IMR-90 (cell line): ENCODE measurements at regions not wholly inside any gene's neighbourhood (a gene's known extent, or its start where the extent isn't known, plus 50 kb on each side); places are given as distances from the start of the nearest gene placed in this dataset.

Experiments used
- ATAC-seq: fragments of 200-7000 bp; cut with Tn5 transposase; 2 replicates; pipeline ENCODE4 v1.9.1; 2020; ENCODE audit warnings: low read depth, mild to moderate bottlenecking, moderate library complexity
- BruUV-seq: library from RNA; stranded (reverse); fragments of 400-500 nt; replicated peaks from 2 replicates; lab custom pipeline; 2021; lab: Mats Ljungman, UMichigan
- CTCF ChIA-PET: fragments of 300-600 bp; formaldehyde crosslinking; extraction: SDS; loops from one replicate; lab custom pipeline; 2021; ENCODE audit warnings: antibody characterized with exemption; lab: Yijun Ruan, JAX
- POLR2A ChIA-PET: fragments of 300-600 bp; sonication (Branson Sonifier 250); formaldehyde crosslinking; loops from one replicate; lab custom pipeline; 2022; ENCODE audit warnings: antibody characterized with exemption; ENCODE audit not compliant: unreplicated experiment; lab: Charles Lee
- DNase-seq: peaks from one replicate; pipeline ENCODE4 v3.0.0; 2013
- H2AFZ ChIP-seq: replicated peaks from 2 replicates; pipeline ENCODE3; 2013; ENCODE audit warnings: low read length, mild to moderate bottlenecking; ENCODE audit not compliant: poor library complexity
- H2AK5ac ChIP-seq: 2 replicates; pipeline ENCODE4 v1.6.1; 2013; ENCODE audit warnings: low read depth, low read length, inconsistent platforms
- H2AK9ac ChIP-seq: replicated peaks from 2 replicates; pipeline ENCODE3; 2013; ENCODE audit warnings: mild to moderate bottlenecking, low read depth, low read length, moderate library complexity; ENCODE audit not compliant: poor library complexity
- H2BK120ac ChIP-seq: 2 replicates; pipeline ENCODE4 v1.6.1; 2013; ENCODE audit warnings: low read depth, low read length, inconsistent platforms
- H2BK15ac ChIP-seq: 3 replicates; pipeline ENCODE4 v1.6.1; 2013; ENCODE audit warnings: low read depth, low read length, inconsistent platforms
- H2BK20ac ChIP-seq: 2 replicates; pipeline ENCODE4 v1.6.1; 2013; ENCODE audit warnings: low read depth, mild to moderate bottlenecking, inconsistent platforms, low read length, moderate library complexity
- H2BK5ac ChIP-seq: 2 replicates; pipeline ENCODE4 v1.6.1; 2013; ENCODE audit warnings: mild to moderate bottlenecking, low read depth, low read length, inconsistent platforms; ENCODE audit not compliant: poor library complexity, severe bottlenecking
- H3K14ac ChIP-seq: replicated peaks from 2 replicates; pipeline ENCODE4 v1.6.1; 2013; ENCODE audit warnings: low read depth, low read length, inconsistent platforms
- H3K18ac ChIP-seq: 2 replicates; pipeline ENCODE4 v1.6.1; 2013; ENCODE audit warnings: low read depth, low read length, control low read depth
- H3K23ac ChIP-seq: 2 replicates; pipeline ENCODE4 v1.6.1; 2013; ENCODE audit warnings: low read depth, low read length, inconsistent platforms
- H3K27ac ChIP-seq: 2 replicates; pipeline ENCODE4 v1.5.1; 2013; ENCODE audit warnings: mild to moderate bottlenecking, control low read depth, low read length; ENCODE audit not compliant: insufficient read depth
- H3K27me3 ChIP-seq: 2 replicates; pipeline ENCODE4 v1.6.1; 2013; ENCODE audit warnings: low read length; ENCODE audit not compliant: control insufficient read depth, insufficient read depth
- H3K36me3 ChIP-seq: 2 replicates; pipeline ENCODE4 v1.6.1; 2013; ENCODE audit warnings: low read length, mixed read lengths; ENCODE audit not compliant: control insufficient read depth, insufficient read depth
- H3K4ac ChIP-seq: 2 replicates; pipeline ENCODE4 v1.6.1; 2013; ENCODE audit warnings: low read depth, low read length, inconsistent platforms
- H3K4me1 ChIP-seq: 2 replicates; pipeline ENCODE4 v1.6.1; 2013; ENCODE audit warnings: low read length, mixed read lengths; ENCODE audit not compliant: control insufficient read depth, insufficient read depth
- H3K4me2 ChIP-seq: 2 replicates; pipeline ENCODE4 v1.6.1; 2013; ENCODE audit warnings: low read depth, mild to moderate bottlenecking, control low read depth, low read length, moderate library complexity
- H3K4me3 ChIP-seq: 2 replicates; pipeline ENCODE4 v1.5.1; 2013; ENCODE audit warnings: low read depth, mild to moderate bottlenecking, control low read depth, low read length, moderate library complexity; ENCODE audit not compliant: insufficient read depth
- H3K56ac ChIP-seq: 2 replicates; pipeline ENCODE4 v1.6.1; 2013; ENCODE audit warnings: low read length, inconsistent platforms; ENCODE audit not compliant: insufficient read depth; ENCODE audit errors: extremely low read depth
- H3K79me1 ChIP-seq, 2 experiments: 2 replicates each; pipeline ENCODE4 v1.6.1; 2013; ENCODE audit warnings: low read length in 2 of 2, inconsistent platforms in 1 of 2, low read depth in 1 of 2
- H3K9ac ChIP-seq: 2 replicates; pipeline ENCODE4 v1.6.1; 2013; ENCODE audit warnings: low read depth, low read length, control low read depth
- H3K9me1 ChIP-seq: 2 replicates; pipeline ENCODE4 v1.6.1; 2013; ENCODE audit warnings: low read length, inconsistent platforms; ENCODE audit not compliant: insufficient read depth
- H3K9me3 ChIP-seq: 2 replicates; pipeline ENCODE4 v1.6.1; 2013; ENCODE audit warnings: low read length; ENCODE audit not compliant: control insufficient read depth, insufficient read depth
- H4K20me1 ChIP-seq: 2 replicates; pipeline ENCODE4 v1.6.1; 2013; ENCODE audit warnings: low read length, inconsistent platforms; ENCODE audit not compliant: insufficient read depth
- H4K5ac ChIP-seq: 2 replicates; pipeline ENCODE4 v1.6.1; 2013; ENCODE audit warnings: mild to moderate bottlenecking, low read depth, low read length, control low read depth
- H4K8ac ChIP-seq, 2 experiments: 2 replicates each; pipeline ENCODE4 v1.6.1; 2013; ENCODE audit warnings: low read depth in 2 of 2, low read length in 2 of 2, control low read depth in 1 of 2, inconsistent platforms in 1 of 2
- H4K91ac ChIP-seq: 2 replicates; pipeline ENCODE4 v1.6.1; 2013; ENCODE audit warnings: low read depth, low read length, inconsistent platforms; ENCODE audit not compliant: insufficient read depth
- CTCF ChIP-seq: conservative IDR thresholded peaks from 2 replicates; pipeline ENCODE4 v1.5.1; 2012; ENCODE audit warnings: mild to moderate bottlenecking, low read depth, low read length, improper control_type of control experiment
- WGBS, 2 experiments: methylation state at CpG; one replicate each; pipeline versions ENCODE4 v1.1.5 to v1.1.7; 2013; ENCODE audit warnings: missing lambda C conversion rate in 2 of 2; ENCODE audit not compliant: insufficient read length in 1 of 2; ENCODE audit errors: extremely low coverage in 2 of 2; 5-methylcytosine and 5-hydroxymethylcytosine counted together
- dilution Hi-C: fragments of 300-500 bp; cut with HindIII; formaldehyde crosslinking; loops from one replicate; pipeline ENCODE4 v1.14.3; 2018; ENCODE audit warnings: low sequenced_read_pairs; ENCODE audit not compliant: unreplicated experiment
- in situ Hi-C: fragments of 300-500 bp; cut with MboI; formaldehyde crosslinking; loops from 3 replicates; pipeline ENCODE4 v1.14.3; 2019; ENCODE audit warnings: low sequenced_read_pairs, inconsistent platforms, mixed read lengths
- intact Hi-C: fragments of 100-400 bp; cut with micrococcal nuclease; formaldehyde crosslinking; loops from 2 replicates; pipeline ENCODE4 v1.10.0; 2022

GRCh38 chr11:27857588-27857987 is 157.3 kb upstream of the BDNF start:
- H2BK5ac ChIP-seq: no peak overlapping the region
- no peak overlapping the region for H3K27ac ChIP-seq
- intact Hi-C loops (no loop called here), dilution Hi-C loops (no loop called here), in situ Hi-C loops (no loop called here)
- WGBS, 2 experiments: 71% methylated on average over 2 of the region's 4 CpGs; no CpG with 5 or more reads in 1 of the 2 experiments
- H4K91ac ChIP-seq: no peak overlapping the region
- no peak overlapping the region for H2BK15ac ChIP-seq
- H2BK20ac ChIP-seq: no peak overlapping the region
- H3K23ac ChIP-seq: no peak overlapping the region
- H3K14ac ChIP-seq: no peak overlapping the region
- TF ChIP-seq CTCF: no peak
- H2BK120ac ChIP-seq: no peak overlapping the region
- H2AFZ ChIP-seq: no peak overlapping the region
- H3K36me3 ChIP-seq: no peaks in the 10 kb centered on the region
- no peak overlapping the region for H2AK9ac ChIP-seq
- H3K9me3 ChIP-seq: no peaks in the 10 kb centered on the region
- H3K4ac ChIP-seq: no peak overlapping the region
- no peak overlapping the region for H3K4me3 ChIP-seq
- no peak overlapping the region for H3K56ac ChIP-seq
- DNase-seq: no peak
- peaks cover 2% of the 10 kb centered on the region; the same call in 1 of the 2 replicates for H3K4me1 ChIP-seq
- no peak overlapping the region for H4K5ac ChIP-seq
- H3K9ac ChIP-seq: no peak overlapping the region
- no TSS peak for BruUV-seq
- H3K27me3 ChIP-seq: no peaks in the 10 kb centered on the region
- peaks cover 3% of the 10 kb centered on the region; the same call in 1 of the 2 replicates for H3K9me1 ChIP-seq
- no peak overlapping the region for H3K18ac ChIP-seq
- ATAC-seq: no peak
- H2AK5ac ChIP-seq: 0 out of 2 replicates have a peak overlapping the region, but pooled peaks have one; percentile 18
- ChIA-PET CTCF (no interaction called here), POLR2A (no interaction called here)
- no peaks in the 10 kb centered on the region for H3K79me1 ChIP-seq
- H4K20me1 ChIP-seq: no peaks in the 10 kb centered on the region
- no peak overlapping the region for H4K8ac ChIP-seq
- no peak overlapping the region for H3K4me2 ChIP-seq
